GM18867 (cell line): ENCODE measurements at regions not wholly inside any gene's neighbourhood (a gene's known extent, or its start where the extent isn't known, plus 50 kb on each side); places are given as distances from the start of the nearest gene placed in this dataset.

Experiments used
- ATAC-seq: cut with Tn5 transposase; IDR thresholded peaks from one replicate; pipeline ENCODE4 v1.9.1; 2021; ENCODE audit warnings: mild to moderate bottlenecking, moderate library complexity; ENCODE audit not compliant: unreplicated experiment

GRCh38 chr6:138577151-138577915 is 78.0 kb upstream of the NHSL1 start:
- no peak for ATAC-seq

DNA sequence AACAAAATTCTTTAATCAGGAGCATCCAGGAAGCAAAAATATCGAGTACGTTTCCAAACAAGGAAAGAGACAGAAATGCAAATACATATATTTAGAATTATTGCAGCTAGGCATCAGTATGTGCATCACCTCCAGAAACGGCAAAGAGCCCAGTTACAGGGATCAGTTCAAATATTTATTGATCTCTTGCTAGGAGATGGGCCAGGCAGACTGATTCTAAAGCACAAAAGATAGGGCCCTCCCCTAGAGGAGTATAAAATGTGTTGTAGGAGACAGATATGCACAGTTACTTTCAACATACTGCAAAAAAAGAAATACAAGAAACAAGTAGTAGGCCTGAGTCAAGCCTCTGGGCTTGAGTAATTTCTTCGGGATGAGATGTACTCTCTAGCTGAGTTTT is 80.7 kb upstream of the NHSL1 start:
- no peak for ATAC-seq

DNA sequence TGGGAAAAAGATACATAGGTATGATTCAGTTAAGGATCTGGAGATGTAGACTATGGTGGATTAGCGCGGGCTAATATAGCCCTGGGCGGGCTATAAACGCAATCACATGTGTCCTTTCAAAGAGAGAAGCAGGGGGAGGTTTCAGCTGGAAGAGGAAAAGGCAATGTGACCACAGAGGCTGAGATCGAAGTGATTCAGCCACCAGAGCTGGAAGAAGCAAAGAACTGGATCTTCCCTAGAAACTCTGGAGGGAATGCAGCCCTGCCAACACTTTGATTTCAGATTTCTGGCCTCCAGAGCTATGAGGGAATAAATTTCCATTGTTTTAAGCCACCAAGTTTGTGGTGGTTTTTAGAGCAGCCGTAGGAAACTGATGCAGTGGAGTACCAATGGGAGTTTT is 81.5 kb upstream of the NHSL1 start:
- no peak for ATAC-seq

DNA sequence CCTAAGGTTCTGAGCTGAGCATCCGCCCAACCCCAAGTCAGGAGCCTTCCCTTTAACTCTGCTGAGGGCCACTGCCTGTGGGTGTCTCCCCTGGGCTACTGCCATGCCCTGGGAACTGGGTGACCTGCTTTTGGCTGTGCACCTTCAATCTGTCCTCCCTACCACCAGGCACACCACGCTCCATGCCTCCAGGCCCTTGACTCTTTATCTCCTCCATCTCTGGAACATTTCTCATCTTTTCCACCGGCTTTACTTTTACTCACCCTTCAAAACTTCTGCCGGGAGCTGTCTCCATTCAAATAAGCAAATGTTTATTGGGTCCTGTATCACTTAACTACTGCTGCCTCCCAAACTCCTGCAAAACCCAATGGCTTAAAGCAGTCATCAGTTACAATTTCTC is 83.3 kb upstream of the NHSL1 start:
- no peak for ATAC-seq

DNA sequence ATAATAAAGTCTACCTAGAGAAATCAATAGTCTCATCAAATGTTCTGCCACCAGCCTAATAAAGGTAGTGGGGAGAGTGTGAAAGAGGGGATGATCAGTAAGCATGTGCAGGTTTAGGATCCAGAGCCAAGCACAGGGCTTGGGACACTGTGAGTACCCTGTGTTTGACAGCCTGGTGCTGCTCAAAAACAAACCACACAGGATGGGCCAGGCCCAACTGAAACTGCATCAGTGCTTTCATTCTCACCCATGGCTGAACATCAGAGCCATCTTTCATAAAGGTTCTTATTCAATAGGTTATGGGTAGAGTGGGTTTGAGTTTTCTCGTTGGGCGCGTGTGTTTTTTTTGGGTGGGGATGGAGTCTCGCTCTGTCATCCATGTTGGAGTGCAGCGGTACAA is 87.3 kb upstream of the NHSL1 start:
- peak; percentile 70 for ATAC-seq

- ATAC-seq, result peak; percentile 41
Observed at GRCh38 chr6:138588805-138589434, 89.6 kb upstream of the NHSL1 start.

DNA sequence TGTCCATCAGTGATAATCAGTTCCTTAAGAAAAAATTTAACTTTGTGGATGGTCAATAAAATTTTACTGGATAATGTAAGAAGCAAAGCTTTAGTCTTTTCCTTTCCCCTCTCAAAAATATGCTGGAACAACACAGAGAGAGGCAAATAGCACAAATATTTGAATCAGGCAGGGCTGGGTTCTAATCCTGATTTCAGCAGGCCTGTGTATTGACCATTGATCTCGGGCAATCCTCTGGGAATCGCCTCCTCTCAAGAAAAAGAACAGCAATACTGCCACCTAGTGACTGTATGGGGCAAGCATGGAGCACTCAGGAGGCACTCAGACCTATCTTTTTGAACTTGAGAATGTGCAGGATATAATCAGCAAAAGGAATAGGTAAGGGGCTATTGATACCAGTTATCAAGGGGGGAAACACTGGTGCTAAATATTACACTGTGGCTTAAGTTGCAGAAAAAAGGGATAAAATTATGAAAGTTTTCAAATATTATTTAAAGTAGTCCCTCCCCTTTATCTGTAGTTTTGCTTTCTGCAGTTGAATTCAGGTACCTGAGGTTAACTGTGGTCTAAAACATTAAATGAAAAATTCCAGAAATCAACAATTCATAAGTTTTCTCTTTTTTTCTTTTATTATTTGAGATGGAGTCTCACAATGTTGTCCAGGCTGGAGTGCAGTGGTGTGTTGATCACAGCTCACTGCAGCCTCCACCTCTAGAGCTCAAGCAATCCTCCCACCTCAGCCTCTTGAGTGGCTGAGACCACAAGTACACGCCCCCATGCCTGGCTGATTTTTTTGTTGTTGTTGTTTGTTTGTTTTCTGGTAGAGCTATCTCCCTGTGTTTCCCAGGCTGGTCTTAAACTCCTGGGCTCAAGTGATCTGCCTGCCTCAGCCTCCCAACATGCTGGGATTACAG is 91.8 kb upstream of the NHSL1 start:
- peak; percentile 39 for ATAC-seq

- ATAC-seq, result peak; percentile 73
Observed at GRCh38 chr6:138592749-138593123, 93.4 kb upstream of the NHSL1 start.

GRCh38 chr6:138593124-138593877 is 94.0 kb upstream of the NHSL1 start:
- peak; percentile 53 for ATAC-seq

DNA sequence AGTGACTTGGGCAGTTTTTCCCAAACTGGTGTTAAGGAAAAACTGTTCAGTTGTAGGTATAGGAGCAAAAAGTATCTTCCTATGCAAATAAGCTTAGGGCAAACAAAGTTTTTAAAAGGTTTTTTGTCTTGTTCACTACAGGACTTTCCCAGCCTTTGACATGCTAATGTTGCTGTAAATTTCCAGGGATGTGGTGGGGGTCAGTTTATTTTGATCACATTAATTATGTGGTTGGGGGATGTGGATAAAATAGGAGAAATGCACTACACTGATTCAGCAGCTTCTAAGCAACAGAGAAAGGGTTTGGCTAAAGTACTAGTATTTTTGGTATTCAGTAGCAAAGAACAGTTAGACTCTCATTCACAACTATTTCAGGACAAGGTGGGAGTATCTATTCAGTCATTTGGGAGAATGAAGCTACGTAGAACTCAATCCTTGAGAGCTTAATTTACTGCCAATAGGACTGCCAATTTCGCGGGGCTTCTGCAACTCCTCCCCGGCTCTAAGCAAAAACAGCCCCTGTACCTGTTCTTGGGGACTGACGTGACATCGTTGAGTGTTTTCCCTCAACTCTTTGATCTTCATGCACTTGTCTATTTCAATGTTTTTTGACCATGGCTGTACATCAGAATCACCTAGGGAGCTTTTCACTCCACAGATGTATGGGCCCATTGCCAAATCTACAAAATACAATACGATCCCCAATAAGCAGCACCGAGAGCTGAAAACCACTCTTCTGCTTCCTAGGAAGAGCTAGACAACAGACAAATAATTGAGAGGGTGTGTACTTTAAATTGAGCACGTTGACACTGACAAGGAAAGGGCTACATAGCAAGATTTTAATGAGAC is 94.8 kb upstream of the NHSL1 start:
- ATAC-seq, result no peak

- ATAC-seq, result no peak
Observed at GRCh38 chr6:138594758-138595140, 95.5 kb upstream of the NHSL1 start.

GRCh38 chr6:138596126-138596525 is 96.8 kb upstream of the NHSL1 start:
- no peak for ATAC-seq

- ATAC-seq, result no peak
Observed at GRCh38 chr6:138596591-138596990, 97.3 kb upstream of the NHSL1 start.

GRCh38 chr6:138597336-138597735 is 98.0 kb upstream of the NHSL1 start:
- no peak for ATAC-seq

GRCh38 chr6:138598562-138599173 is 99.4 kb upstream of the NHSL1 start:
- no peak for ATAC-seq

- no peak for ATAC-seq
Observed at GRCh38 chr6:138600261-138600660, 101.0 kb upstream of the NHSL1 start.

GRCh38 chr6:138600726-138601125 is 101.4 kb upstream of the NHSL1 start:
- no peak for ATAC-seq

GRCh38 chr6:138601128-138601527 is 101.8 kb upstream of the NHSL1 start:
- ATAC-seq, result no peak

DNA sequence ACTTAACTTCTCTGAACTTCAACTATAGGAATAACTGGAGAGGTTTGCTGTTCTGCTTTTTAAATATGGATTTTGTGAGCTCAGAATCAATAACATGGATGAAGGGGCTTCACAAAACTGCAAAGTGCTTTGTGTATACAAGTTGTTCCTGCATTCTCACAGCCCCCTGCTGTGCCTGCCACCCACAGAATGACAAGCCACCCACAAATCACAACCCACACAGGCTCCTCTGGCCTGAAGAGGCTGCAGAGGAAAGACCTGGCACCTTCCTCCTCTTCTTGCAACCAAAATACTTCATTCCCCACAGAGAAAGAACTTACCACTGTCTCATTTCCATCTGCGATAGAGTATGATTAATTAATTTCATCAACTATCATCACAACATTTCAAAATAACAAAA is 106.7 kb upstream of the NHSL1 start:
- ATAC-seq, result no peak
